MM.1S (cell line): ENCODE measurements at regions not wholly inside any gene's neighbourhood (a gene's known extent, or its start where the extent isn't known, plus 50 kb on each side); places are given as distances from the start of the nearest gene placed in this dataset.

ENCODE experiments used
- CTCF ChIP-seq: fragments of 300-600 bp; sonication (generic); IDR thresholded peaks from 2 replicates; pipeline ENCODE4 v1.5.1; 2016; ENCODE audit warnings: antibody characterized with exemption, low read length, mixed read lengths
- EZH2phosphoT487 ChIP-seq: fragments of 300-600 bp; sonication (generic); IDR thresholded peaks from 2 replicates; pipeline ENCODE4 v1.6.1; 2018; ENCODE audit warnings: antibody characterized with exemption, low read length

GRCh38 chr1:110774398-110774797 is 98.5 kb upstream of the CD53 start:
- TF ChIP-seq CTCF (no peak), EZH2phosphoT487 (no peak)
